OCI-LY7 (cell line): ENCODE measurements at regions not wholly inside any gene's neighbourhood (a gene's known extent, or its start where the extent isn't known, plus 50 kb on each side); places are given as distances from the start of the nearest gene placed in this dataset.

ENCODE experiments used
- BruUV-seq: library from RNA; stranded (reverse); fragments of 400-500 nt; replicated peaks from 2 replicates; lab custom pipeline; 2021; lab: Mats Ljungman, UMichigan
- CTCF ChIA-PET: fragments of 300-600 bp; sonication (Branson Sonifier 250); formaldehyde crosslinking; loops from one replicate; lab custom pipeline; 2022; ENCODE audit warnings: antibody characterized with exemption; ENCODE audit not compliant: unreplicated experiment; lab: Charles Lee
- POLR2A ChIA-PET: fragments of 300-600 bp; sonication (Branson Sonifier 250); formaldehyde crosslinking; loops from one replicate; lab custom pipeline; 2022; ENCODE audit warnings: antibody characterized with exemption; lab: Charles Lee
- DNase-seq: peaks from one replicate; pipeline ENCODE4 v3.0.0-alpha.2; 2015; ENCODE audit warnings: low spot score
- H2AFZ ChIP-seq: fragments of 200-600 bp; sonication (generic), shearing (Covaris generic); 2 replicates; pipeline ENCODE4 v1.6.1; 2014; ENCODE audit warnings: mild to moderate bottlenecking, antibody characterized with exemption, low read length, moderate library complexity
- H3K27ac ChIP-seq: fragments of 200-600 bp; sonication (generic); 2 replicates; pipeline ENCODE4 v1.5.1; 2014; ENCODE audit warnings: mixed run types, low read depth, mild to moderate bottlenecking, moderate library complexity, low read length, inconsistent platforms; ENCODE audit not compliant: poor library complexity, severe bottlenecking
- H3K36me3 ChIP-seq: fragments of 200-600 bp; sonication (generic); 2 replicates; pipeline ENCODE4 v1.6.1; 2014; ENCODE audit warnings: mild to moderate bottlenecking, antibody characterized with exemption, low read length, moderate library complexity, mixed read lengths; ENCODE audit not compliant: insufficient read depth
- H3K4me1 ChIP-seq: fragments of 200-600 bp; sonication (generic); 2 replicates; pipeline ENCODE4 v1.5.1; 2014; ENCODE audit warnings: mild to moderate bottlenecking, low read length; ENCODE audit not compliant: insufficient read depth, poor library complexity, severe bottlenecking
- H3K4me2 ChIP-seq: fragments of 200-600 bp; sonication (generic); 2 replicates; pipeline ENCODE4 v1.6.1; 2014; ENCODE audit warnings: mild to moderate bottlenecking, low read length
- H3K4me3 ChIP-seq: fragments of 200-600 bp; sonication (generic); 2 replicates; pipeline ENCODE4 v1.5.1; 2014; ENCODE audit warnings: mild to moderate bottlenecking, low read depth, low read length; ENCODE audit not compliant: poor library complexity, severe bottlenecking
- H3K79me2 ChIP-seq: fragments of 200-600 bp; sonication (generic); 2 replicates; pipeline ENCODE4 v1.6.1; 2016; ENCODE audit warnings: low read depth, mild to moderate bottlenecking, low read length, moderate library complexity, mixed read lengths; ENCODE audit not compliant: insufficient read depth
- H3K9me2 ChIP-seq: fragments of 200-600 bp; sonication (generic); 2 replicates; pipeline ENCODE4 v1.6.1; 2016; ENCODE audit warnings: mild to moderate bottlenecking, low read length, mixed read lengths; ENCODE audit not compliant: insufficient read depth
- H3K9me3 ChIP-seq: fragments of 200-600 bp; sonication (generic); 2 replicates; pipeline ENCODE4 v1.6.1; 2014; ENCODE audit warnings: mild to moderate bottlenecking, mixed run types, low read length, mixed read lengths
- H4K20me1 ChIP-seq: fragments of 200-600 bp; sonication (generic); 2 replicates; pipeline ENCODE4 v1.6.1; 2014; ENCODE audit warnings: mild to moderate bottlenecking, antibody characterized with exemption, low read length, moderate library complexity, mixed read lengths; ENCODE audit not compliant: insufficient read depth
- EZH2phosphoT487 ChIP-seq: fragments of 200-600 bp; sonication (generic); IDR thresholded peaks from 2 replicates; pipeline ENCODE4 v1.6.1; 2018; ENCODE audit warnings: low read depth, borderline replicate concordance, mild to moderate bottlenecking, mixed run types, antibody characterized with exemption, low read length, moderate library complexity, mixed read lengths
- intact Hi-C: fragments of 100-400 bp; cut with micrococcal nuclease; formaldehyde crosslinking; loops from one replicate; pipeline ENCODE4 v1.10.0; 2022; ENCODE audit not compliant: unreplicated experiment
- TF ChIP-seq, protein P1 (sequence below): fragments of 200-600 bp; sonication (generic); conservative IDR thresholded peaks from 2 replicates; pipeline ENCODE4 v1.5.1; 2014; ENCODE audit warnings: mild to moderate bottlenecking, antibody characterized with exemption, low read length, moderate library complexity, mixed read lengths

DNA sequence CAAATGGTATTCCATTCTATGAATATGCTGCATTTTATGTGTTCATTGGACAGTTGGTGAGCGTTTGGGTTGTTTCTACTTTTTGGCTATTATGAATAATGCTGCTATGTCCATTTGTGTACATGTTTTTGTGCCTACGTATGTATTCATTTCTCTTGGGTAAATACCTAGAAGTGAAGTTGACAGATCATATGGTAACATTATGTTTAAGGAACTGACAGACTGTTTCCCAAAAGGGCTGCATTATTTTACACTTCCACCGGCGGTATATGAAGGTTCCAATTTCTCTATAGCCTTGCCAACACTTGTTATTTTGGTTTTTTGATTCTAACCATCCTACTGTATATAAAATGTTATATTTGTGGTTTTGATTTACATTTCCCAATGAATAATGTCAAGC is 703.9 kb upstream of the CDH2 start:
- no peak for DNase-seq
- H3K4me2 ChIP-seq, result no peak overlapping the region
- H3K9me2 ChIP-seq, result no peaks in the 10 kb centered on the region
- H3K9me3 ChIP-seq, result no peaks in the 10 kb centered on the region
- no peak overlapping the region for H2AFZ ChIP-seq
- no peaks in the 10 kb centered on the region for H4K20me1 ChIP-seq
- no peaks in the 10 kb centered on the region for H3K36me3 ChIP-seq
- POLR2A ChIA-PET, result no interaction called here
- CTCF ChIA-PET, result no interaction called here
- no peak overlapping the region for H3K4me3 ChIP-seq
- no peaks in the 10 kb centered on the region for H3K79me2 ChIP-seq
- H3K27ac ChIP-seq, result no peak overlapping the region
- no peaks in the 10 kb centered on the region for H3K4me1 ChIP-seq
- no peak for TF ChIP-seq EZH2phosphoT487
- TF ChIP-seq, protein P1, sequence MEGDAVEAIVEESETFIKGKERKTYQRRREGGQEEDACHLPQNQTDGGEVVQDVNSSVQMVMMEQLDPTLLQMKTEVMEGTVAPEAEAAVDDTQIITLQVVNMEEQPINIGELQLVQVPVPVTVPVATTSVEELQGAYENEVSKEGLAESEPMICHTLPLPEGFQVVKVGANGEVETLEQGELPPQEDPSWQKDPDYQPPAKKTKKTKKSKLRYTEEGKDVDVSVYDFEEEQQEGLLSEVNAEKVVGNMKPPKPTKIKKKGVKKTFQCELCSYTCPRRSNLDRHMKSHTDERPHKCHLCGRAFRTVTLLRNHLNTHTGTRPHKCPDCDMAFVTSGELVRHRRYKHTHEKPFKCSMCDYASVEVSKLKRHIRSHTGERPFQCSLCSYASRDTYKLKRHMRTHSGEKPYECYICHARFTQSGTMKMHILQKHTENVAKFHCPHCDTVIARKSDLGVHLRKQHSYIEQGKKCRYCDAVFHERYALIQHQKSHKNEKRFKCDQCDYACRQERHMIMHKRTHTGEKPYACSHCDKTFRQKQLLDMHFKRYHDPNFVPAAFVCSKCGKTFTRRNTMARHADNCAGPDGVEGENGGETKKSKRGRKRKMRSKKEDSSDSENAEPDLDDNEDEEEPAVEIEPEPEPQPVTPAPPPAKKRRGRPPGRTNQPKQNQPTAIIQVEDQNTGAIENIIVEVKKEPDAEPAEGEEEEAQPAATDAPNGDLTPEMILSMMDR, result no peak
- BruUV-seq, result no TSS peak
- intact Hi-C loops, result no loop called here

DNA sequence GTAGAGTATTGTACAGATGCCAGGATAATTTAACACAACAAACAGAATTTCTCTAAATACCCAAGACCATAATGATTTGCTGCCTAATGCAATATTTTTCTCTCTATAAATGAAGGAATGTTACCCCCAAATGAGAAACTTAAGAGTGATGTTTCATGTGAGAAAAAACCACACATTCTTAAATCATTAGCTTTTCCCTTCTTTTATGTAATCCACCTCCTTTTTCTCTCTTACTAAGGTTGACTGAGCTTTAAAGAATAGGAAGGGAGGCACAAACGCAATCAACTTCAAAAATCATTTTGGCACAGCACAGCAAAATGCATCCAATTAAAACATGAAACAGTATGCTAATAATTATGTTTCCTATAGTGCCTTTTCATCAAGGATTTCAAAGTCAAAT is 698.1 kb upstream of the CDH2 start:
- no peak for TF ChIP-seq EZH2phosphoT487
- TF ChIP-seq, protein P1, result no peak
- Histone ChIP-seq H3K79me2 (no peaks in the 10 kb centered on the region), H3K4me3 (no peak overlapping the region), H3K36me3 (no peaks in the 10 kb centered on the region), H3K4me1 (no peaks in the 10 kb centered on the region), H2AFZ (no peak overlapping the region), H3K4me2 (no peak overlapping the region), H4K20me1 (no peaks in the 10 kb centered on the region), H3K9me3 (no peaks in the 10 kb centered on the region), H3K27ac (no peak overlapping the region), H3K9me2 (no peaks in the 10 kb centered on the region)
- ChIA-PET POLR2A (interaction anchor here (1.6 kb wide), 1 partner anchor 14 kb away, joined by 3 read pairs; no protein-coding TSS in a partner anchor), CTCF (no interaction called here)
- intact Hi-C loops, result no loop called here
- DNase-seq, result no peak
- no TSS peak for BruUV-seq

DNA sequence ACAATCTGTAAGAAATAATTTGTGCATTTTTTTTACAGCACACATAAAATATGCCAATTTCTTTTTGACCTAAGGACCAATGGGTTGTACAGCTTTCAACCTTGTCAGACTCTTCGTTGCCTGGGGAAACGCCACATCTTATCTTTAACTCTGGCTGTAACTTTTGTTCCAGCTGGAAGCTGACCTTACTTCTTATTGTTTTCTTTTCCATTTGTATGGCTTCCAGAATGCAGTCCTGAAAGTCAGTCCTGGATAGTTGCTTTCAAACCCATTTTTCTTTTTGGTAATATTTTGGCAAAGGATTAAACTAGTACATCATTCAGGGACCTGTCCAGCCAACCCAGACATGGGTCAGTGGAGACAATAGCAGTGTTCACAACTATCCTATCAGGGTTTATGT is 686.5 kb upstream of the CDH2 start:
- intact Hi-C loops, result no loop called here
- BruUV-seq, result no TSS peak
- Histone ChIP-seq H3K4me2 (no peak overlapping the region), H3K4me3 (no peak overlapping the region), H3K9me3 (no peaks in the 10 kb centered on the region), H3K4me1 (no peaks in the 10 kb centered on the region), H3K79me2 (no peaks in the 10 kb centered on the region), H3K36me3 (no peaks in the 10 kb centered on the region), H4K20me1 (no peaks in the 10 kb centered on the region), H3K27ac (no peak overlapping the region), H3K9me2 (no peaks in the 10 kb centered on the region), H2AFZ (no peak overlapping the region)
- ChIA-PET CTCF (no interaction called here), POLR2A (no interaction called here)
- no peak for TF ChIP-seq EZH2phosphoT487
- TF ChIP-seq, protein P1, result no peak
- no peak for DNase-seq
